H9 (cell line): ENCODE measurements at regions not wholly inside any gene's neighbourhood (a gene's known extent, or its start where the extent isn't known, plus 50 kb on each side); places are given as distances from the start of the nearest gene placed in this dataset.

Experiments used
- DNase-seq: peaks from one replicate; pipeline ENCODE4 v3.0.0-alpha.2; 2017
- H2AFZ ChIP-seq: one replicate; pipeline ENCODE4 v1.6.1; 2013; ENCODE audit warnings: mild to moderate bottlenecking, low read length, control low read depth, moderate library complexity
- H2AK5ac ChIP-seq: 2 replicates; pipeline ENCODE4 v1.6.1; 2013; ENCODE audit warnings: low read length, control low read depth, mixed read lengths; ENCODE audit not compliant: insufficient read length
- H2BK120ac ChIP-seq: one replicate; pipeline ENCODE4 v1.6.1; 2013; ENCODE audit warnings: low read depth, mild to moderate bottlenecking, low read length, control low read depth, inconsistent platforms; ENCODE audit not compliant: poor library complexity, severe bottlenecking
- H2BK12ac ChIP-seq: 2 replicates; pipeline ENCODE4 v1.6.1; 2013; ENCODE audit warnings: low read length, control low read depth, mixed read lengths, low read depth; ENCODE audit not compliant: insufficient read length
- H2BK15ac ChIP-seq: 2 replicates; pipeline ENCODE4 v1.6.1; 2013; ENCODE audit warnings: low read depth, low read length, control low read depth
- H2BK20ac ChIP-seq: one replicate; pipeline ENCODE4 v1.6.1; 2013; ENCODE audit warnings: low read depth, mild to moderate bottlenecking, low read length, control low read depth, inconsistent platforms; ENCODE audit not compliant: poor library complexity, severe bottlenecking
- H2BK5ac ChIP-seq: 2 replicates; pipeline ENCODE4 v1.6.1; 2013; ENCODE audit warnings: low read length, control low read depth, mixed read lengths; ENCODE audit not compliant: insufficient read length
- H3K14ac ChIP-seq: 2 replicates; pipeline ENCODE4 v1.6.1; 2013; ENCODE audit warnings: low read length, control low read depth; ENCODE audit not compliant: insufficient read depth
- H3K18ac ChIP-seq: 2 replicates; pipeline ENCODE4 v1.6.1; 2013; ENCODE audit warnings: low read depth, mild to moderate bottlenecking, mixed read lengths, low read length, control low read depth; ENCODE audit not compliant: insufficient read length
- H3K23ac ChIP-seq: 2 replicates; pipeline ENCODE4 v1.6.1; 2013; ENCODE audit warnings: low read length, control low read depth, mixed read lengths, low read depth; ENCODE audit not compliant: insufficient read length
- H3K23me2 ChIP-seq: 2 replicates; pipeline ENCODE4 v1.6.1; 2013; ENCODE audit warnings: low read depth, mild to moderate bottlenecking, mixed read lengths, low read length, control low read depth; ENCODE audit not compliant: insufficient read length, poor library complexity, severe bottlenecking
- H3K27ac ChIP-seq: 2 replicates; pipeline ENCODE4 v1.5.1; 2013; ENCODE audit warnings: low read length, control low read depth, mixed read lengths, low read depth; ENCODE audit not compliant: insufficient read length
- H3K27me3 ChIP-seq: 2 replicates; pipeline ENCODE4 v1.6.1; 2013; ENCODE audit warnings: low read length, control low read depth, inconsistent platforms; ENCODE audit not compliant: insufficient read depth
- H3K4ac ChIP-seq: 2 replicates; pipeline ENCODE4 v1.6.1; 2013; ENCODE audit warnings: low read depth, mild to moderate bottlenecking, control low read depth, inconsistent platforms, low read length, moderate library complexity
- H3K4me1 ChIP-seq: 2 replicates; pipeline ENCODE4 v1.6.1; 2013; ENCODE audit warnings: low read length, control low read depth, inconsistent platforms; ENCODE audit not compliant: insufficient read depth
- H3K4me2 ChIP-seq: 2 replicates; pipeline ENCODE4 v1.6.1; 2013; ENCODE audit warnings: low read length, control low read depth, mixed read lengths; ENCODE audit not compliant: insufficient read length, insufficient read depth
- H3K56ac ChIP-seq: 2 replicates; pipeline ENCODE4 v1.6.1; 2013; ENCODE audit warnings: low read depth, mild to moderate bottlenecking, mixed read lengths, low read length, control low read depth; ENCODE audit not compliant: insufficient read length
- H3K79me1 ChIP-seq: 2 replicates; pipeline ENCODE4 v1.6.1; 2013; ENCODE audit warnings: low read depth, mild to moderate bottlenecking, moderate library complexity, low read length, control low read depth, inconsistent platforms; ENCODE audit not compliant: insufficient read depth, poor library complexity, severe bottlenecking
- H3K79me2 ChIP-seq: 2 replicates; pipeline ENCODE4 v1.6.1; 2013; ENCODE audit warnings: low read length, control low read depth, inconsistent platforms; ENCODE audit not compliant: insufficient read depth
- H3K9ac ChIP-seq: 2 replicates; pipeline ENCODE4 v1.6.1; 2013; ENCODE audit warnings: low read length, control low read depth, mixed read lengths; ENCODE audit not compliant: insufficient read length; ENCODE audit errors: extremely low read depth
- H3K9me3 ChIP-seq: one replicate; pipeline ENCODE4 v1.6.1; 2013; ENCODE audit warnings: low read depth, low read length, inconsistent platforms; ENCODE audit not compliant: control insufficient read depth
- H3T11ph ChIP-seq: one replicate; pipeline ENCODE4 v1.6.1; 2013; ENCODE audit warnings: mild to moderate bottlenecking, low read length, control low read depth, inconsistent platforms
- H4K20me1 ChIP-seq: one replicate; pipeline ENCODE4 v1.6.1; 2013; ENCODE audit not compliant: control insufficient read depth, insufficient read length, insufficient read depth
- H4K5ac ChIP-seq: 2 replicates; pipeline ENCODE4 v1.6.1; 2013; ENCODE audit warnings: low read depth, mild to moderate bottlenecking, mixed read lengths, low read length, control low read depth; ENCODE audit not compliant: insufficient read length
- H4K8ac ChIP-seq: replicated peaks from 2 replicates; pipeline ENCODE4 v1.6.1; 2013; ENCODE audit warnings: low read length, control low read depth, mixed read lengths, low read depth; ENCODE audit not compliant: insufficient read length
- H4K91ac ChIP-seq: 2 replicates; pipeline ENCODE4 v1.6.1; 2013; ENCODE audit warnings: low read depth, mild to moderate bottlenecking, moderate library complexity, mixed read lengths, low read length, control low read depth; ENCODE audit not compliant: insufficient read length
- H3K27ac Mint-ChIP-seq, 3 experiments: 2 replicates in 2 of 3; 3 replicates in 1 of 3; pipeline ENCODE4 v1.8.0; 2020 to 2021; ENCODE audit warnings: mixed read lengths in 3 of 3, mild to moderate bottlenecking in 1 of 3, moderate library complexity in 1 of 3
- H3K27me3 Mint-ChIP-seq: 2 replicates; pipeline ENCODE4 v1.8.0; 2021; ENCODE audit warnings: low read depth, mild to moderate bottlenecking, moderate library complexity, mixed read lengths
- H3K36me3 Mint-ChIP-seq, 3 experiments: 2 replicates in 2 of 3; 3 replicates in 1 of 3; pipeline ENCODE4 v1.8.0; 2020 to 2021; ENCODE audit warnings: low read depth in 3 of 3, mixed read lengths in 3 of 3; ENCODE audit not compliant: insufficient read depth in 1 of 3
- H3K4me1 Mint-ChIP-seq, 2 experiments: 2 replicates each; pipeline ENCODE4 v1.8.0; 2020; ENCODE audit warnings: mixed read lengths in 2 of 2
- H3K4me3 Mint-ChIP-seq, 2 experiments: 2 replicates in 1 of 2; 3 replicates in 1 of 2; pipeline ENCODE4 v1.8.0; 2020 to 2021; ENCODE audit warnings: mild to moderate bottlenecking in 2 of 2, mixed read lengths in 2 of 2, moderate library complexity in 1 of 2
- H3K9me3 Mint-ChIP-seq, 2 experiments: 2 replicates in 1 of 2; 3 replicates in 1 of 2; pipeline ENCODE4 v1.8.0; 2020; ENCODE audit warnings: mild to moderate bottlenecking in 2 of 2, mixed read lengths in 2 of 2, moderate library complexity in 1 of 2
- WGBS: extraction: QIAGEN DNeasy Blood & Tissue Kit; methylation state at CpG from one replicate; pipeline ENCODE4 v1.1.7; 2013; ENCODE audit warnings: missing lambda C conversion rate, low lambda C conversion rate, mixed read lengths; ENCODE audit not compliant: insufficient read length; ENCODE audit errors: extremely low coverage; 5-methylcytosine and 5-hydroxymethylcytosine counted together
- TF ChIP-seq, protein P1 (sequence below): fragments of 200-600 bp; sonication (generic); conservative IDR thresholded peaks from 3 replicates; pipeline ENCODE4 v1.8.0; 2021; ENCODE audit warnings: antibody characterized with exemption, mild to moderate bottlenecking

DNA sequence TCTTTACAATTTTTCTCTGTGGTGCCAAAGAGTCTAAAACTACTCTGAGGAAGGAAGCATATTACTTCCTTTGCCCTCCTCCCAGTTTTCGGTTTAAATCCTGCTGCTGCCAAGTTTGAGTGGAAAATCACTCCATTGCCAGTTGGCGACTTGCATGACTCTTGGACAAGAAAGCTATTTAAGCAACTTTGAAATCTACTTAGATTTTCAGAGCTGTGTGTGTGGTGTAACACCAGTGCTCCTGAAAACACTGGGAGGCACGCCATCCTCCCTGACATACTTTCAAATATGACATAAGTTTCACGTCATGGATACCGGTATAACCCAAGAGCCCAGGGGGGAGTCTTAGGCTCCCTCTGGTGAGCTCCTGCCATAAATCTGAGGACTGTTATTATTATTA lies 83.5 kb upstream of the RIOK2 start:
- no CpG with 5 or more reads among the region's 5 CpGs for WGBS

More for the DNA sequence above, 83.5 kb upstream of the RIOK2 start:
- no peaks in the 10 kb centered on the region for H3K27me3 Mint-ChIP-seq
- no peak overlapping the region for H4K5ac ChIP-seq
- no peaks in the 10 kb centered on the region for H3K4me1 ChIP-seq
- no peaks in the 10 kb centered on the region for H3K27me3 ChIP-seq
- H2AK5ac ChIP-seq, result no peak overlapping the region
- H3K4ac ChIP-seq, result no peak overlapping the region
- H3K79me2 ChIP-seq, result no peaks in the 10 kb centered on the region
- no peak overlapping the region for H3K18ac ChIP-seq
- H3K36me3 Mint-ChIP-seq, result peaks cover 0 to 4% (median 0%) of the 10 kb centered on the region in 3 experiments; a peak in 1 of 7 replicates
- no peak overlapping the region for H3K23ac ChIP-seq
- no peak overlapping the region for H3K4me2 ChIP-seq
- H3T11ph ChIP-seq, result no peak overlapping the region
- no peaks in the 10 kb centered on the region for H4K20me1 ChIP-seq
- H3K79me1 ChIP-seq, result no peaks in the 10 kb centered on the region
- H3K4me1 Mint-ChIP-seq, result no peaks in the 10 kb centered on the region; a peak in 1 of 4 replicates
- no peak overlapping the region for H3K4me3 Mint-ChIP-seq
- H3K9ac ChIP-seq, result no peak overlapping the region
- H2BK15ac ChIP-seq, result no peak overlapping the region
- H3K27ac Mint-ChIP-seq, result no peak overlapping the region
- no peaks in the 10 kb centered on the region for H3K9me3 ChIP-seq
- no peak overlapping the region for H4K91ac ChIP-seq
- DNase-seq, result no peak
- H2BK120ac ChIP-seq, result no peak overlapping the region
- H3K9me3 Mint-ChIP-seq, result peaks cover 0 to 8% of the 10 kb centered on the region in 2 experiments; a peak in 3 of 5 replicates
- H3K23me2 ChIP-seq, result no peaks in the 10 kb centered on the region
- H4K8ac ChIP-seq, result no peak overlapping the region
- no peak overlapping the region for H3K27ac ChIP-seq
- no peak overlapping the region for H3K56ac ChIP-seq
- H3K14ac ChIP-seq, result no peak overlapping the region
- no peak overlapping the region for H2BK12ac ChIP-seq
- no peak overlapping the region for H2BK20ac ChIP-seq
- no peak overlapping the region for H2BK5ac ChIP-seq
- TF ChIP-seq, protein P1, sequence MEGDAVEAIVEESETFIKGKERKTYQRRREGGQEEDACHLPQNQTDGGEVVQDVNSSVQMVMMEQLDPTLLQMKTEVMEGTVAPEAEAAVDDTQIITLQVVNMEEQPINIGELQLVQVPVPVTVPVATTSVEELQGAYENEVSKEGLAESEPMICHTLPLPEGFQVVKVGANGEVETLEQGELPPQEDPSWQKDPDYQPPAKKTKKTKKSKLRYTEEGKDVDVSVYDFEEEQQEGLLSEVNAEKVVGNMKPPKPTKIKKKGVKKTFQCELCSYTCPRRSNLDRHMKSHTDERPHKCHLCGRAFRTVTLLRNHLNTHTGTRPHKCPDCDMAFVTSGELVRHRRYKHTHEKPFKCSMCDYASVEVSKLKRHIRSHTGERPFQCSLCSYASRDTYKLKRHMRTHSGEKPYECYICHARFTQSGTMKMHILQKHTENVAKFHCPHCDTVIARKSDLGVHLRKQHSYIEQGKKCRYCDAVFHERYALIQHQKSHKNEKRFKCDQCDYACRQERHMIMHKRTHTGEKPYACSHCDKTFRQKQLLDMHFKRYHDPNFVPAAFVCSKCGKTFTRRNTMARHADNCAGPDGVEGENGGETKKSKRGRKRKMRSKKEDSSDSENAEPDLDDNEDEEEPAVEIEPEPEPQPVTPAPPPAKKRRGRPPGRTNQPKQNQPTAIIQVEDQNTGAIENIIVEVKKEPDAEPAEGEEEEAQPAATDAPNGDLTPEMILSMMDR, result no peak
- H2AFZ ChIP-seq, result no peak overlapping the region
